Chondrocyte (in vitro differentiated cells): ENCODE measurements at regions not wholly inside any gene's neighbourhood (a gene's known extent, or its start where the extent isn't known, plus 50 kb on each side); places are given as distances from the start of the nearest gene placed in this dataset.

Experiments
- DNase-seq: peaks from one replicate; pipeline ENCODE4 v3.0.0; 2021; ENCODE audit warnings: mixed read lengths, low spot score
- H3K27ac Mint-ChIP-seq: one replicate; pipeline ENCODE4 v1.8.0; 2021; ENCODE audit warnings: mild to moderate bottlenecking, moderate library complexity, mixed read lengths; ENCODE audit not compliant: unreplicated experiment
- H3K27me3 Mint-ChIP-seq: 2 replicates; pipeline ENCODE4 v1.8.0; 2021; ENCODE audit warnings: low read depth, mixed read lengths
- H3K36me3 Mint-ChIP-seq: 2 replicates; pipeline ENCODE4 v1.8.0; 2021; ENCODE audit warnings: low read depth, mixed read lengths
- H3K4me1 Mint-ChIP-seq: 2 replicates; pipeline ENCODE4 v1.8.0; 2021; ENCODE audit warnings: low read depth, mild to moderate bottlenecking, mixed read lengths
- H3K4me3 Mint-ChIP-seq: one replicate; pipeline ENCODE4 v1.8.0; 2021; ENCODE audit warnings: mild to moderate bottlenecking, moderate library complexity, mixed read lengths; ENCODE audit not compliant: unreplicated experiment
- H3K9me3 Mint-ChIP-seq: 2 replicates; pipeline ENCODE4 v1.8.0; 2021; ENCODE audit warnings: low read depth, mixed read lengths
- TF ChIP-seq, protein P1 (sequence below): fragments of 200-600 bp; sonication (generic); IDR thresholded peaks from 2 replicates; pipeline ENCODE4 v1.5.0; 2021; ENCODE audit warnings: antibody characterized with exemption, mild to moderate bottlenecking, moderate library complexity

- no peaks in the 10 kb centered on the region for H3K27me3 Mint-ChIP-seq
- no peak overlapping the region for H3K4me3 Mint-ChIP-seq
- peaks cover 21% of the 10 kb centered on the region for H3K9me3 Mint-ChIP-seq
- TF ChIP-seq, protein P1, sequence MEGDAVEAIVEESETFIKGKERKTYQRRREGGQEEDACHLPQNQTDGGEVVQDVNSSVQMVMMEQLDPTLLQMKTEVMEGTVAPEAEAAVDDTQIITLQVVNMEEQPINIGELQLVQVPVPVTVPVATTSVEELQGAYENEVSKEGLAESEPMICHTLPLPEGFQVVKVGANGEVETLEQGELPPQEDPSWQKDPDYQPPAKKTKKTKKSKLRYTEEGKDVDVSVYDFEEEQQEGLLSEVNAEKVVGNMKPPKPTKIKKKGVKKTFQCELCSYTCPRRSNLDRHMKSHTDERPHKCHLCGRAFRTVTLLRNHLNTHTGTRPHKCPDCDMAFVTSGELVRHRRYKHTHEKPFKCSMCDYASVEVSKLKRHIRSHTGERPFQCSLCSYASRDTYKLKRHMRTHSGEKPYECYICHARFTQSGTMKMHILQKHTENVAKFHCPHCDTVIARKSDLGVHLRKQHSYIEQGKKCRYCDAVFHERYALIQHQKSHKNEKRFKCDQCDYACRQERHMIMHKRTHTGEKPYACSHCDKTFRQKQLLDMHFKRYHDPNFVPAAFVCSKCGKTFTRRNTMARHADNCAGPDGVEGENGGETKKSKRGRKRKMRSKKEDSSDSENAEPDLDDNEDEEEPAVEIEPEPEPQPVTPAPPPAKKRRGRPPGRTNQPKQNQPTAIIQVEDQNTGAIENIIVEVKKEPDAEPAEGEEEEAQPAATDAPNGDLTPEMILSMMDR = no peak
- peaks cover 6% of the 10 kb centered on the region for H3K4me1 Mint-ChIP-seq
- H3K27ac Mint-ChIP-seq = no peak overlapping the region
- H3K36me3 Mint-ChIP-seq = peaks cover 2% of the 10 kb centered on the region
- DNase-seq = no peak
Measured at GRCh38 chrX:13180807-13181206, 136.4 kb upstream of the FAM9C start.

DNA sequence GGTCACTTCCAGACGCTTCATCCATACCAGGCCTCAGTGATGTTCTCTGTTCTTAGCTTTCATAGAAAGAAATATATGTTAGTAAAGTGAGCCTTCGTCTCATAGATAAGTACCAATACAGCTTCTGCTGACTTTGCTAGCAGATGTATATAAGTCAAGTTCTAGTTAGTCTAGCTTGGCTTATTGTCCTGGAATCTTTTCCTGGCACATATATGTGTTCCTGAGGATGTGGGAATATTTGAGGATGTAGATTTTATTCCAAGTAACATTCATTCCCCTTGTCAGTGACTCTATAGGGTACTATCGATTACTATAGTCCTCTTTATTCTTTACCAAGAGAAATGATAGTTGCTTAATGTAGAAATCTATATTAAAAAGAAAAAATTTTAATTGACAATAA, 135.2 kb upstream of the FAM9C start:
- H3K9me3 Mint-ChIP-seq = peaks cover 17% of the 10 kb centered on the region
- no peak overlapping the region for H3K27ac Mint-ChIP-seq
- H3K36me3 Mint-ChIP-seq = peaks cover 2% of the 10 kb centered on the region
- no peaks in the 10 kb centered on the region for H3K27me3 Mint-ChIP-seq
- TF ChIP-seq, protein P1 = no peak
- no peak overlapping the region for H3K4me3 Mint-ChIP-seq
- DNase-seq = no peak
- peaks cover 6% of the 10 kb centered on the region for H3K4me1 Mint-ChIP-seq

DNA sequence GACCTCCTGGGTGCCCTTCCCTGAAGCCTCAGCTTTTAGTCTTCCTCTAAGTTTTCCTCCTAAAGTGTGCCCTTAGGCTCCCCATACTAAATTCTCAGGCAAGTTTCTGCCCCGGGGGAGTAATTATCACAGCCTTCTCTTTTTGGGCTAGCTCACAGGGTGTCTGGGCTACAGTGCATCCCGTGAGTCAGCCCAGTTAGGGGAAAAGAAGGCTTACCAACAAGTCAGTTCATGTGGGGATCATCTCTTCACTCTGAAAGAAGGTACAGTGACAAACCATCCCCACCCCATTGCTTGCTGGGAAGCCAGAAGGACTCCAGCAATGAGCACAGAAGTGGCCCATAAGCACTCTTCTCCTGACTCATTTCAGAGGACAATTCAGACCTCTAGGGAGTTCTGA, 134.7 kb upstream of the FAM9C start:
- H3K9me3 Mint-ChIP-seq = peaks cover 12% of the 10 kb centered on the region
- peaks cover 6% of the 10 kb centered on the region for H3K4me1 Mint-ChIP-seq
- TF ChIP-seq, protein P1 = no peak
- no peak overlapping the region for H3K4me3 Mint-ChIP-seq
- H3K27me3 Mint-ChIP-seq = no peaks in the 10 kb centered on the region
- no peaks in the 10 kb centered on the region for H3K36me3 Mint-ChIP-seq
- DNase-seq = no peak
- no peak overlapping the region for H3K27ac Mint-ChIP-seq

GRCh38 chrX:13177921-13178566, 133.6 kb upstream of the FAM9C start:
- H3K36me3 Mint-ChIP-seq = no peaks in the 10 kb centered on the region
- no peak for DNase-seq
- no peaks in the 10 kb centered on the region for H3K27me3 Mint-ChIP-seq
- H3K4me1 Mint-ChIP-seq = peaks cover 6% of the 10 kb centered on the region
- TF ChIP-seq, protein P1 = no peak
- peak overlapping the region; percentile 33 for H3K27ac Mint-ChIP-seq
- H3K9me3 Mint-ChIP-seq = peaks cover 7% of the 10 kb centered on the region
- no peak overlapping the region for H3K4me3 Mint-ChIP-seq

DNA sequence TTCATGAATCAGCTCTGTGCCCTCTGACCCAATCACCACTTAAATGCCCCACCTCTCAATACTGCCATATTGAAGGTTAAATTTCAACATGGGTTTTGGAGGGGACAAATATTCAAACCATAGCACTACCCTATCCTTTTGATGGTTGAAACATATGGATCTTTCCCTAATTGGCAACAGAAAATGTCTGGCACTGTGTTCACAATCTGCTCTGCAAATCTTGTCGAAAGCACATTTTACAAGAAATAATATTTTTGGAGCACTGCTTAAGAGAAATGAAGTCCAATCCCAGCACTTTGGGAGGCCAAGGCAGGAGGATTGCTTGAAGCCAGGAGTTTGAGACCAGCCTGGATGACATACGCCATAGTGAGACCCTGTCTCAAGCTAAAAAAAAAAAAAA, 130.6 kb upstream of the FAM9C start:
- peaks cover 6% of the 10 kb centered on the region for H3K4me1 Mint-ChIP-seq
- H3K4me3 Mint-ChIP-seq = no peak overlapping the region
- no peaks in the 10 kb centered on the region for H3K36me3 Mint-ChIP-seq
- H3K9me3 Mint-ChIP-seq = no peaks in the 10 kb centered on the region
- H3K27me3 Mint-ChIP-seq = no peaks in the 10 kb centered on the region
- TF ChIP-seq, protein P1 = no peak
- DNase-seq = no peak
- H3K27ac Mint-ChIP-seq = no peak overlapping the region
